Subcutaneous abdominal adipose tissue (tissue), 5 donors: ENCODE measurements at regions not wholly inside any gene's neighbourhood (a gene's known extent, or its start where the extent isn't known, plus 50 kb on each side); places are given as distances from the start of the nearest gene placed in this dataset.
"Not testable (repeated sequence)": the region's sequence is repeated elsewhere in the genome, so short reads cannot be mapped to it uniquely, and the experiment has no call there.

ENCODE experiments used
- H3K27ac ChIP-seq: one replicate; pipeline ENCODE4 v1.7.0; 2013; ENCODE audit warnings: low read depth, mild to moderate bottlenecking, inconsistent platforms, low read length, moderate library complexity
- H3K27me3 ChIP-seq, 5 donors: one replicate each; pipeline ENCODE4 v1.7.0; 2013; ENCODE audit warnings: low read length in 5 of 5, inconsistent platforms in 1 of 5; ENCODE audit not compliant: control insufficient read depth in 5 of 5, insufficient read depth in 4 of 5
- H3K36me3 ChIP-seq, 5 donors: one replicate each; pipeline ENCODE4 v1.7.0; 2013; ENCODE audit warnings: low read length in 5 of 5; ENCODE audit not compliant: control insufficient read depth in 5 of 5, insufficient read depth in 5 of 5
- H3K4me1 ChIP-seq, 5 donors: one replicate each; pipeline ENCODE4 v1.7.0; 2013; ENCODE audit warnings: low read length in 5 of 5, mild to moderate bottlenecking in 3 of 5, moderate library complexity in 1 of 5; ENCODE audit not compliant: control insufficient read depth in 5 of 5, insufficient read depth in 5 of 5
- H3K4me3 ChIP-seq, 5 donors: one replicate each; pipeline ENCODE4 v1.7.0; 2013; ENCODE audit warnings: low read length in 5 of 5, low read depth in 1 of 5
- H3K9ac ChIP-seq, 5 donors: one replicate each; pipeline ENCODE4 v1.7.0; 2013; ENCODE audit warnings: low read length in 5 of 5, mild to moderate bottlenecking in 4 of 5, moderate library complexity in 3 of 5
- H3K9me3 ChIP-seq, 5 donors: one replicate each; pipeline ENCODE4 v1.7.0; 2013; ENCODE audit warnings: low read length in 5 of 5; ENCODE audit not compliant: control insufficient read depth in 5 of 5
- donor health status: healthy.
- donor health status: healthy.
- donor health status: healthy.
- donor health status: healthy.
- donor health status: healthy.

- Histone ChIP-seq H3K4me3 (no peak overlapping the region), H3K27ac (no peak overlapping the region), H3K36me3 (no peaks in the 10 kb centered on the region), H3K27me3 (no peaks in the 10 kb centered on the region), H3K9me3 (no peaks in the 10 kb centered on the region), H3K4me1 (peaks cover 2 to 32% (median 18%) of the 10 kb centered on the region in 5 donors), H3K9ac (no peak overlapping the region)
Measured at GRCh38 chr16:29182501-29182900, 197.6 kb downstream of the LAT start.

GRCh38 chr16:29181921-29182411 is 197.1 kb downstream of the LAT start:
- H3K9ac ChIP-seq, H3K36me3 ChIP-seq, H3K27ac ChIP-seq, H3K27me3 ChIP-seq, H3K9me3 ChIP-seq, H3K4me3 ChIP-seq: not testable (repeated sequence)
- H3K4me1 ChIP-seq, result peaks cover 2 to 35% (median 20%) of the 10 kb centered on the region in 5 donors

- H3K36me3 ChIP-seq, H3K27ac ChIP-seq, H3K9me3 ChIP-seq, H3K4me3 ChIP-seq, H3K27me3 ChIP-seq, H3K9ac ChIP-seq: not testable (repeated sequence)
- H3K4me1 ChIP-seq, result peaks cover 2 to 35% (median 20%) of the 10 kb centered on the region in 5 donors
Measured at GRCh38 chr16:29181254-29181780, 196.5 kb downstream of the LAT start.

GRCh38 chr16:29180206-29180600 is 195.4 kb downstream of the LAT start:
- not testable (repeated sequence) for H3K27ac ChIP-seq, H3K9me3 ChIP-seq, H3K27me3 ChIP-seq, H3K9ac ChIP-seq, H3K4me3 ChIP-seq, H3K36me3 ChIP-seq
- peaks cover 2 to 35% (median 20%) of the 10 kb centered on the region in 5 donors for H3K4me1 ChIP-seq

- not testable (repeated sequence) for H3K27ac ChIP-seq, H3K4me3 ChIP-seq, H3K36me3 ChIP-seq, H3K9ac ChIP-seq, H3K9me3 ChIP-seq, H3K27me3 ChIP-seq
- peaks cover 2 to 32% (median 20%) of the 10 kb centered on the region in 5 donors for H3K4me1 ChIP-seq
Measured at GRCh38 chr16:29179401-29180205, 194.8 kb downstream of the LAT start.

- H3K27me3 ChIP-seq, H3K27ac ChIP-seq, H3K9ac ChIP-seq, H3K36me3 ChIP-seq, H3K9me3 ChIP-seq, H3K4me3 ChIP-seq: not testable (repeated sequence)
- H3K4me1 ChIP-seq, result peaks cover 2 to 30% (median 20%) of the 10 kb centered on the region in 5 donors
Measured at GRCh38 chr16:29177888-29178726, 193.3 kb downstream of the LAT start.

- not testable (repeated sequence) for H3K27ac ChIP-seq, H3K4me3 ChIP-seq, H3K9me3 ChIP-seq, H3K9ac ChIP-seq, H3K27me3 ChIP-seq, H3K36me3 ChIP-seq
- H3K4me1 ChIP-seq, result peaks cover 2 to 27% (median 16%) of the 10 kb centered on the region in 5 donors
Measured at GRCh38 chr16:29177203-29177887, 192.5 kb downstream of the LAT start.

- H3K4me1 ChIP-seq, result peaks cover 2 to 27% (median 18%) of the 10 kb centered on the region in 5 donors
- not testable (repeated sequence) for H3K27ac ChIP-seq, H3K27me3 ChIP-seq, H3K4me3 ChIP-seq, H3K9ac ChIP-seq, H3K36me3 ChIP-seq, H3K9me3 ChIP-seq
Measured at GRCh38 chr16:29176822-29177202, 192.0 kb downstream of the LAT start.

GRCh38 chr16:29176154-29176470 is 191.3 kb downstream of the LAT start:
- not testable (repeated sequence) for H3K36me3 ChIP-seq, H3K9ac ChIP-seq, H3K27me3 ChIP-seq, H3K4me3 ChIP-seq, H3K27ac ChIP-seq, H3K9me3 ChIP-seq
- peaks cover 2 to 27% (median 18%) of the 10 kb centered on the region in 5 donors for H3K4me1 ChIP-seq
